PC-3 (cell line): ENCODE measurements at regions not wholly inside any gene's neighbourhood (a gene's known extent, or its start where the extent isn't known, plus 50 kb on each side); places are given as distances from the start of the nearest gene placed in this dataset.

Experiments
- ATAC-seq: fragments of 200-7000 bp; cut with Tn5 transposase; 2 replicates; pipeline ENCODE4 v1.9.1; 2020; ENCODE audit warnings: mild to moderate bottlenecking, moderate library complexity
- BruUV-seq: library from RNA; stranded (reverse); fragments of 400-500 nt; replicated peaks from 2 replicates; lab custom pipeline; 2021; lab: Mats Ljungman, UMichigan
- CTCF ChIA-PET: fragments of 300-600 bp; sonication (Branson Sonifier 250); formaldehyde crosslinking; loops from one replicate; lab custom pipeline; 2022; ENCODE audit warnings: antibody characterized with exemption; lab: Charles Lee
- POLR2A ChIA-PET: fragments of 300-600 bp; sonication (Branson Sonifier 250); formaldehyde crosslinking; loops from one replicate; lab custom pipeline; 2022; ENCODE audit warnings: antibody characterized with exemption; ENCODE audit not compliant: unreplicated experiment; lab: Charles Lee
- DNase-seq: peaks from one replicate; pipeline ENCODE4 v3.0.0-alpha.2; 2015
- H2AFZ ChIP-seq: fragments of 300-600 bp; sonication (generic); 2 replicates; pipeline ENCODE4 v1.6.0; 2016; ENCODE audit warnings: antibody characterized with exemption, low read length
- H3F3A ChIP-seq: fragments of 300-600 bp; sonication (generic); one replicate; pipeline ENCODE4 v1.6.0; 2017; ENCODE audit warnings: antibody characterized with exemption, low read length, control low read depth, mild to moderate bottlenecking; ENCODE audit not compliant: unreplicated experiment
- H3K27ac ChIP-seq: fragments of 300-600 bp; sonication (generic); 2 replicates; pipeline ENCODE4 v1.5.1; 2016; ENCODE audit warnings: mild to moderate bottlenecking, low read length
- H3K27me3 ChIP-seq: fragments of 300-600 bp; sonication (generic); 2 replicates; pipeline ENCODE4 v1.6.1; 2016; ENCODE audit warnings: low read length, mixed read lengths
- H3K36me3 ChIP-seq: fragments of 300-600 bp; sonication (generic); 2 replicates; pipeline ENCODE4 v1.6.1; 2016; ENCODE audit warnings: low read depth, mixed run types, low read length, mixed read lengths
- H3K4me1 ChIP-seq: fragments of 300-600 bp; sonication (generic); 2 replicates; pipeline ENCODE4 v1.5.1; 2016; ENCODE audit warnings: low read length; ENCODE audit not compliant: insufficient read depth
- H3K4me2 ChIP-seq: fragments of 300-600 bp; sonication (generic); 2 replicates; pipeline ENCODE4 v1.6.0; 2016; ENCODE audit warnings: low read length
- H3K4me3 ChIP-seq: fragments of 300-600 bp; sonication (generic); 2 replicates; pipeline ENCODE4 v1.5.1; 2016; ENCODE audit warnings: mild to moderate bottlenecking, low read length, mixed read lengths
- H3K79me2 ChIP-seq: fragments of 300-600 bp; sonication (generic); 2 replicates; pipeline ENCODE4 v1.6.1; 2017; ENCODE audit warnings: low read length, mixed read lengths
- H3K9ac ChIP-seq: fragments of 300-600 bp; sonication (generic); 2 replicates; pipeline ENCODE4 v1.6.0; 2016; ENCODE audit warnings: mild to moderate bottlenecking, low read length
- H3K9me2 ChIP-seq: fragments of 300-600 bp; sonication (generic); replicated peaks from 2 replicates; pipeline ENCODE4 v1.6.1; 2016; ENCODE audit warnings: mixed run types, low read length, mixed read lengths
- H3K9me3 ChIP-seq: fragments of 300-600 bp; sonication (generic); 2 replicates; pipeline ENCODE4 v1.6.1; 2016; ENCODE audit warnings: low read length, mixed read lengths
- H4K20me1 ChIP-seq: fragments of 300-600 bp; sonication (generic); 2 replicates; pipeline ENCODE4 v1.6.1; 2016; ENCODE audit warnings: low read length, mixed read lengths
- EZH2 ChIP-seq: fragments of 300-600 bp; sonication (generic); IDR thresholded peaks from one replicate; pipeline ENCODE4 v1.6.1; 2017; ENCODE audit warnings: antibody characterized with exemption, mild to moderate bottlenecking, low read length; ENCODE audit not compliant: unreplicated experiment
- EZH2phosphoT487 ChIP-seq: fragments of 300-600 bp; sonication (generic); IDR thresholded peaks from 2 replicates; pipeline ENCODE4 v1.6.1; 2018; ENCODE audit warnings: mild to moderate bottlenecking, antibody characterized with exemption, low read length, borderline replicate concordance
- intact Hi-C: fragments of 100-400 bp; cut with micrococcal nuclease; formaldehyde crosslinking; loops from 2 replicates; pipeline ENCODE4 v1.9.0; 2023
- TF ChIP-seq, protein P1 (sequence below): fragments of 300-600 bp; sonication (generic); conservative IDR thresholded peaks from 2 replicates; pipeline ENCODE4 v1.5.1; 2017; ENCODE audit warnings: antibody characterized with exemption, low read depth, mild to moderate bottlenecking, low read length

DNA sequence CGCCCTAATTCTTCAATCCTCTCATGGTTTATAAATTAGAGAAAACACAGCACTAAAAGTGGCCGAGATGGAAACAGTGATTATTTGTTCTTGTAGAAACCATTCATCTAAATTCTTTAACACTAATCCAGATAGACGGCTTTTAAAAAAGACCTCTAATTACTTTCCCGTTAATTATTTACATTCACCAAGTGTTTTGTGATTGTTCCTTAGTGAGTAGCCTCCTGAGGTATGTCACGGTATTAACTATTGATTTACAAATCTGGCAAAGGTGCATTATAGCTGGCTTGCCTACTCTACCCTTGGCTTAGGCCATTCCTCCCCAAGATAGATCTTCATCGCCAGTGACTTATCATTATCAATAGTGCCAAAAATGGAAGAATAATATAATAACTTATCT lies 436.4 kb upstream of the ST6GAL2 start:
- H4K20me1 ChIP-seq: no peaks in the 10 kb centered on the region
- POLR2A ChIA-PET: no interaction called here
- no TSS peak for BruUV-seq
- H3K9me2 ChIP-seq: no peaks in the 10 kb centered on the region
- H3K4me1 ChIP-seq: no peaks in the 10 kb centered on the region
- no peak overlapping the region for H2AFZ ChIP-seq
- H3K9ac ChIP-seq: no peak overlapping the region
- H3K4me3 ChIP-seq: no peak overlapping the region
- H3K79me2 ChIP-seq: no peaks in the 10 kb centered on the region
- H3K4me2 ChIP-seq: no peak overlapping the region
- CTCF ChIA-PET: no interaction called here
- TF ChIP-seq, protein P1, sequence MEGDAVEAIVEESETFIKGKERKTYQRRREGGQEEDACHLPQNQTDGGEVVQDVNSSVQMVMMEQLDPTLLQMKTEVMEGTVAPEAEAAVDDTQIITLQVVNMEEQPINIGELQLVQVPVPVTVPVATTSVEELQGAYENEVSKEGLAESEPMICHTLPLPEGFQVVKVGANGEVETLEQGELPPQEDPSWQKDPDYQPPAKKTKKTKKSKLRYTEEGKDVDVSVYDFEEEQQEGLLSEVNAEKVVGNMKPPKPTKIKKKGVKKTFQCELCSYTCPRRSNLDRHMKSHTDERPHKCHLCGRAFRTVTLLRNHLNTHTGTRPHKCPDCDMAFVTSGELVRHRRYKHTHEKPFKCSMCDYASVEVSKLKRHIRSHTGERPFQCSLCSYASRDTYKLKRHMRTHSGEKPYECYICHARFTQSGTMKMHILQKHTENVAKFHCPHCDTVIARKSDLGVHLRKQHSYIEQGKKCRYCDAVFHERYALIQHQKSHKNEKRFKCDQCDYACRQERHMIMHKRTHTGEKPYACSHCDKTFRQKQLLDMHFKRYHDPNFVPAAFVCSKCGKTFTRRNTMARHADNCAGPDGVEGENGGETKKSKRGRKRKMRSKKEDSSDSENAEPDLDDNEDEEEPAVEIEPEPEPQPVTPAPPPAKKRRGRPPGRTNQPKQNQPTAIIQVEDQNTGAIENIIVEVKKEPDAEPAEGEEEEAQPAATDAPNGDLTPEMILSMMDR: no peak
- no peak for TF ChIP-seq EZH2
- TF ChIP-seq EZH2phosphoT487: no peak
- DNase-seq (no peak), ATAC-seq (no peak)
- peaks cover 55% of the 10 kb centered on the region for H3K27me3 ChIP-seq
- H3F3A ChIP-seq: no peaks in the 10 kb centered on the region
- H3K27ac ChIP-seq: no peak overlapping the region
- intact Hi-C loops: no loop called here
- H3K9me3 ChIP-seq: no peaks in the 10 kb centered on the region
- no peaks in the 10 kb centered on the region for H3K36me3 ChIP-seq

DNA sequence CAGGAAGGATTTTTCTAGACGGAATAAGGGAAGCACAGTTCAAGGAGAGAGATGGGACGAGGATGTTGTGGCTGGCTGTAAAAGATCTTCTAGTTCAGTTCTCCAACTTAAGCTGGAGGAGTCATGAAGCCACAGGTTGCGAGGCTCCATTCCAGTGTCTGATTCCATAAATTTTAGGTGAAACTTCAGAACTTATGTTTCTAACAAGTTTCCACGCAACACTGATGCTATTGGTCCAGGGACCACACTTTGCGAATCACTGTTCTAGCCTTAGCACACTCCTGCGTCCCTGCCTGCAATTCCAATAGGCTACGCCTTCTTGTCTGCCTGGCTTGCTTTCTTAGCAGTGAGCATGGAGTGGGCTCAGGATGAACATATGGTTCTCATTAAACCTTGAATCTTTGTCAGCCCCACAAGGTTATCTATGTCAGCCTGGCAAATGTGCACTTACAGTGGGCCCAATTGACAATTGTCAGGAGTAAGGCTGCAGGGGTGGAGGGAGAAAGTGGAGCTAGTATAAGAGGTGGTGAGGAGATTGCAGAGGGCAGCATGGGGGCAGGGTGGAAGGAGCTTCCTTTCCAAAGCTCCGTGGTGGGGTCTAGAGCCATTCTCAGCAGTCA lies 438.1 kb upstream of the ST6GAL2 start:
- H3K9me2 ChIP-seq: no peaks in the 10 kb centered on the region
- no TSS peak for BruUV-seq
- DNase-seq (no peak), ATAC-seq (no peak)
- H3K4me2 ChIP-seq: no peak overlapping the region
- intact Hi-C loops: no loop called here
- ChIA-PET POLR2A (no interaction called here), CTCF (no interaction called here)
- no peaks in the 10 kb centered on the region for H3K9me3 ChIP-seq
- H2AFZ ChIP-seq: no peak overlapping the region
- no peaks in the 10 kb centered on the region for H3K79me2 ChIP-seq
- H3K4me3 ChIP-seq: no peak overlapping the region
- no peaks in the 10 kb centered on the region for H3K4me1 ChIP-seq
- no peaks in the 10 kb centered on the region for H3K36me3 ChIP-seq
- peaks cover 65% of the 10 kb centered on the region for H3K27me3 ChIP-seq
- no peaks in the 10 kb centered on the region for H4K20me1 ChIP-seq
- H3F3A ChIP-seq: no peaks in the 10 kb centered on the region
- no peak overlapping the region for H3K9ac ChIP-seq
- H3K27ac ChIP-seq: no peak overlapping the region
- TF ChIP-seq EZH2phosphoT487 (no peak), EZH2 (no peak)
- TF ChIP-seq, protein P1: no peak

DNA sequence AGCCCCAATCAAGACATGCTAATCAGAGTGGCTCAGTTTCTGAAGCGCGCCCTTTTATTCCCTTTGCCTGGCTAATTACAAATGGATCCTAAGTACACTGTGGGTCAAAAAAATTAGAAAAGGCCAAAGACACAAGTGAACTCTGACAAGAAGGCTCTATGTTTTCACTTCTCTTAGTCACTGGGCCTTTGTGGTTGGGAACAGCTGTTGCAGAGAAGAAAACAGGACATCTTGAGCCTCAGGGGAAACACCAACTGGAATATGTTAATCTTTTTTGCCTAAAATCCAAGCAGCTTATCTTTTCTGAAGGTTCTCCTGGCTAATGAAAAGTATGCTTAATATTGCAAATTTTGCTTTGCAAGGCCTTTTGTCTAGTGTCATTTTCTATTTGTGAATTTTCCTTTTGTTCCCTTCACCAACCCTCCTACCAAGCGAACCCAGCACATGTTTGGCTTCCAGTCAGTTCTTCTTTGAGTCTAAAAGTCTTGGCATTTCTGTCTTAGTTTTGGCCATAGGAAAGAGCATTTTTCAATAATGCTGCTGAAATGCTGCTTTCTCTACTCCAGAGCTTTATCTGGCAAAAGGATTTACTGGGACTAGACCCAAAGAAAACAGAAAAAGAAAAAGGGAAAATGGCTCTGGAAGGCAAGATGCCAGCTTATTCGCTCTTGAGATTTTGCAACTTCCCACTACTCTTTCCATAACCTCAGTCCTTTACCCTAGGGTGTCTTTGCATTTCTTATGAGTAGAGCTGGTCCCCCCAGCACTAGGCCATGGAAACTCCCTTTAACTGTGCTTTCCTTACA lies 440.2 kb upstream of the ST6GAL2 start:
- no peak overlapping the region for H3K4me2 ChIP-seq
- H3K9me2 ChIP-seq: no peaks in the 10 kb centered on the region
- no peak overlapping the region for H3K4me3 ChIP-seq
- intact Hi-C loops: no loop called here
- H4K20me1 ChIP-seq: no peaks in the 10 kb centered on the region
- no peaks in the 10 kb centered on the region for H3K36me3 ChIP-seq
- peaks cover 62% of the 10 kb centered on the region for H3K27me3 ChIP-seq
- no peaks in the 10 kb centered on the region for H3K4me1 ChIP-seq
- no peaks in the 10 kb centered on the region for H3K79me2 ChIP-seq
- ChIA-PET POLR2A (no interaction called here), CTCF (no interaction called here)
- TF ChIP-seq EZH2 (no peak), EZH2phosphoT487 (no peak)
- TF ChIP-seq, protein P1: no peak
- no peak overlapping the region for H3K27ac ChIP-seq
- no peaks in the 10 kb centered on the region for H3K9me3 ChIP-seq
- H3K9ac ChIP-seq: no peak overlapping the region
- DNase-seq (no peak), ATAC-seq (no peak)
- no peak overlapping the region for H2AFZ ChIP-seq
- H3F3A ChIP-seq: no peaks in the 10 kb centered on the region
- BruUV-seq: no TSS peak
